ENCODE measurements at regions not wholly inside any gene's neighbourhood (a gene's known extent, or its start where the extent isn't known, plus 50 kb on each side); places are given as distances from the start of the nearest gene placed in this dataset.

DNA sequence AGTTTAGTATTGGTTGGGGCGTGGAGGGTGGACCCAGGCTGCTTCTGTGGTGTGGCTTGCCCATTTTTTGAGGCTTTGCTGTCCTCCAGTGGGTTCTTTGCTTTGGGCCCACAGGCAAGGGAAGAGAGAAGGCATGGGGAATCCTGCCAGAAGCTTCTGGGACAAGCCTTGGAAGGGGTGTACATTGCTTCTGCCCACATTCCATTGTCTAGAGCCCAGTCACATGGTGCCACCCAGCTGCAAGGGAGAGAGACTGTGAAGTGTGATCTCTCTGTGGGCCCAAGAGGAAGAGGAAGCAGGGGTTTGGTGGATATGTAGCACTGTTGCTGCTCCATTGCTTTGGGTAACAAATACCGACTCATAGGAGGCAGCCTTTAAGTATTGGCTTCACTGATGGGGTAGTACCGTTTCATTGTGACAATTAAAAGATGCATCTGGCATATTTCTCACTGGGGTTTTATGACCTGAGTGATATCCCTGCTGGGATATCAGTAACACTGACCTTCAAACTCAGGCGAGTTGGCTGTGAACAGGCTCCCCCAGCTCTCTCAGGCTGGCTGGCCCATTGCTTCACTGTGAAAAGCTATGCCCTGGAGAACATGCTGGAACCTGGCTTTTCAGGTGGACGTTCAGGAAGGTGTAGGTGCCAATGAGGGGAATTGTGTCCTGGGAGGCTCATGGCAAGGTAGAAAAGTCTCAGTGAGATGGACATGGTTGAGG is 85.9 kb downstream of the CLDN34 start:
- no peak for TF ChIP-seq POLR2A (IDR thresholded peaks at IDR 0.05)
- TF ChIP-seq, protein P1, sequence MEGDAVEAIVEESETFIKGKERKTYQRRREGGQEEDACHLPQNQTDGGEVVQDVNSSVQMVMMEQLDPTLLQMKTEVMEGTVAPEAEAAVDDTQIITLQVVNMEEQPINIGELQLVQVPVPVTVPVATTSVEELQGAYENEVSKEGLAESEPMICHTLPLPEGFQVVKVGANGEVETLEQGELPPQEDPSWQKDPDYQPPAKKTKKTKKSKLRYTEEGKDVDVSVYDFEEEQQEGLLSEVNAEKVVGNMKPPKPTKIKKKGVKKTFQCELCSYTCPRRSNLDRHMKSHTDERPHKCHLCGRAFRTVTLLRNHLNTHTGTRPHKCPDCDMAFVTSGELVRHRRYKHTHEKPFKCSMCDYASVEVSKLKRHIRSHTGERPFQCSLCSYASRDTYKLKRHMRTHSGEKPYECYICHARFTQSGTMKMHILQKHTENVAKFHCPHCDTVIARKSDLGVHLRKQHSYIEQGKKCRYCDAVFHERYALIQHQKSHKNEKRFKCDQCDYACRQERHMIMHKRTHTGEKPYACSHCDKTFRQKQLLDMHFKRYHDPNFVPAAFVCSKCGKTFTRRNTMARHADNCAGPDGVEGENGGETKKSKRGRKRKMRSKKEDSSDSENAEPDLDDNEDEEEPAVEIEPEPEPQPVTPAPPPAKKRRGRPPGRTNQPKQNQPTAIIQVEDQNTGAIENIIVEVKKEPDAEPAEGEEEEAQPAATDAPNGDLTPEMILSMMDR (IDR thresholded peaks at IDR 0.05 in 4 of 5, conservative IDR thresholded peaks at IDR 0.05 in 1 of 5): no peak

GRCh38 chrX:10054396-10054795 is 87.2 kb downstream of the CLDN34 start:
- DNase-seq (no peak), ATAC-seq (no peak)
- TF ChIP-seq, protein P1 (IDR thresholded peaks at IDR 0.05 in 4 of 5, conservative IDR thresholded peaks at IDR 0.05 in 1 of 5): no peak
- no peak for TF ChIP-seq POLR2A (IDR thresholded peaks at IDR 0.05)
- intact Hi-C loops (cut with DNase I; ENCODE audit: low total_unique reads): loop anchor here (5.0 kb wide), 1 partner anchor 37 kb away; no protein-coding TSS in a partner anchor
- in situ Hi-C loops (cut with MboI; ENCODE audit: low sequenced_read_pairs in 4 of 4): no loop called here
- Histone ChIP-seq H3K36me3 (no peaks in the 10 kb centered on the region), H3K4me1 (peaks cover 20 to 26% of the 10 kb centered on the region in 2 donors), H3K4me3 (no peak overlapping the region), H3K9me3 (no peaks in the 10 kb centered on the region), H3K27me3 (no peaks in the 10 kb centered on the region), H3K27ac (no peak overlapping the region)

More for the DNA sequence above, 85.9 kb downstream of the CLDN34 start:
- H3K27me3 ChIP-seq: no peaks in the 10 kb centered on the region
- in situ Hi-C loops (cut with MboI; ENCODE audit: low sequenced_read_pairs in 4 of 4) (no loop called here), intact Hi-C loops (cut with DNase I; ENCODE audit: low total_unique reads) (loop anchor here (2.0 to 5.0 kb wide), 2 partner anchors 36 to 66 kb away; no protein-coding TSS in a partner anchor)
- peaks cover 28 to 33% of the 10 kb centered on the region in 2 donors for H3K4me1 ChIP-seq
- H3K9me3 ChIP-seq: no peaks in the 10 kb centered on the region
- H3K27ac ChIP-seq: peak overlapping the region in 3 of 4 donors; percentile 26 to 55 (median 52)
- H3K36me3 ChIP-seq: no peaks in the 10 kb centered on the region
- DNase-seq (peak; percentile 14 to 37), ATAC-seq (peak; percentile 74 to 87)
- H3K4me3 ChIP-seq: no peak overlapping the region

GRCh38 chrX:10055430-10055829 is 88.3 kb downstream of the CLDN34 start:
- Histone ChIP-seq H3K36me3 (no peaks in the 10 kb centered on the region), H3K4me1 (peaks cover 16 to 22% of the 10 kb centered on the region in 2 donors), H3K27me3 (no peaks in the 10 kb centered on the region), H3K9me3 (no peaks in the 10 kb centered on the region), H3K4me3 (no peak overlapping the region), H3K27ac (no peak overlapping the region)
- DNase-seq: no peak
- TF ChIP-seq, protein P1 (IDR thresholded peaks at IDR 0.05 in 4 of 5, conservative IDR thresholded peaks at IDR 0.05 in 1 of 5): no peak
- TF ChIP-seq POLR2A (IDR thresholded peaks at IDR 0.05): no peak
- no peak for ATAC-seq
- intact Hi-C loops (cut with DNase I; ENCODE audit: low total_unique reads) (no loop called here), in situ Hi-C loops (cut with MboI; ENCODE audit: low sequenced_read_pairs in 4 of 4) (no loop called here)

- H3K9me3 ChIP-seq: no peaks in the 10 kb centered on the region
- peaks cover 0 to 2% (median 0%) of the 10 kb centered on the region in 3 donors for H3K27me3 ChIP-seq
- H3K4me1 ChIP-seq: peaks cover 0 to 9% of the 10 kb centered on the region in 2 donors
- intact Hi-C loops (cut with DNase I; ENCODE audit: low total_unique reads): no loop called here
- no peak overlapping the region for H3K27ac ChIP-seq
- ATAC-seq (peak in 1 of 2 donors; percentile 51), DNase-seq (no peak)
- TF ChIP-seq POLR2A (IDR thresholded peaks at IDR 0.05): no peak
- TF ChIP-seq, protein P1 (IDR thresholded peaks at IDR 0.05 in 4 of 5, conservative IDR thresholded peaks at IDR 0.05 in 1 of 5): no peak
- no peak overlapping the region for H3K4me3 ChIP-seq
- in situ Hi-C loops (cut with MboI; ENCODE audit: low sequenced_read_pairs in 4 of 4): no loop called here
- H3K36me3 ChIP-seq: peaks cover 0 to 1% of the 10 kb centered on the region in 2 donors
These were observed 94.4 kb upstream of the CLCN4 start for GRCh38 chrX:10062352-10062751.
